Chondrocyte (in vitro differentiated cells): ENCODE measurements at regions not wholly inside any gene's neighbourhood (a gene's known extent, or its start where the extent isn't known, plus 50 kb on each side); places are given as distances from the start of the nearest gene placed in this dataset.

Source experiments
- DNase-seq: peaks from one replicate; pipeline ENCODE4 v3.0.0; 2021; ENCODE audit warnings: mixed read lengths, low spot score
- H3K27ac Mint-ChIP-seq: one replicate; pipeline ENCODE4 v1.8.0; 2021; ENCODE audit warnings: mild to moderate bottlenecking, moderate library complexity, mixed read lengths; ENCODE audit not compliant: unreplicated experiment
- H3K27me3 Mint-ChIP-seq: 2 replicates; pipeline ENCODE4 v1.8.0; 2021; ENCODE audit warnings: low read depth, mixed read lengths
- H3K36me3 Mint-ChIP-seq: 2 replicates; pipeline ENCODE4 v1.8.0; 2021; ENCODE audit warnings: low read depth, mixed read lengths
- H3K4me1 Mint-ChIP-seq: 2 replicates; pipeline ENCODE4 v1.8.0; 2021; ENCODE audit warnings: low read depth, mild to moderate bottlenecking, mixed read lengths
- H3K4me3 Mint-ChIP-seq: one replicate; pipeline ENCODE4 v1.8.0; 2021; ENCODE audit warnings: mild to moderate bottlenecking, moderate library complexity, mixed read lengths; ENCODE audit not compliant: unreplicated experiment
- H3K9me3 Mint-ChIP-seq: 2 replicates; pipeline ENCODE4 v1.8.0; 2021; ENCODE audit warnings: low read depth, mixed read lengths
- CTCF ChIP-seq: fragments of 200-600 bp; sonication (generic); IDR thresholded peaks from 2 replicates; pipeline ENCODE4 v1.5.0; 2021; ENCODE audit warnings: antibody characterized with exemption, mild to moderate bottlenecking, moderate library complexity

GRCh38 chr9:95751520-95751790 lies 124.0 kb upstream of the ERCC6L2 start:
- DNase-seq = no peak
- TF ChIP-seq CTCF = no peak
- H3K27ac Mint-ChIP-seq = no peak overlapping the region
- peaks cover 10% of the 10 kb centered on the region for H3K4me1 Mint-ChIP-seq
- H3K36me3 Mint-ChIP-seq = no peaks in the 10 kb centered on the region
- H3K9me3 Mint-ChIP-seq = no peaks in the 10 kb centered on the region
- H3K27me3 Mint-ChIP-seq = peaks cover 2% of the 10 kb centered on the region
- H3K4me3 Mint-ChIP-seq = no peak overlapping the region

GRCh38 chr9:95750725-95751519 lies 124.6 kb upstream of the ERCC6L2 start:
- DNase-seq = no peak
- Mint-ChIP-seq H3K27ac (no peak overlapping the region), H3K4me3 (no peak overlapping the region), H3K27me3 (peaks cover 2% of the 10 kb centered on the region), H3K36me3 (no peaks in the 10 kb centered on the region), H3K4me1 (peaks cover 6% of the 10 kb centered on the region), H3K9me3 (no peaks in the 10 kb centered on the region)
- TF ChIP-seq CTCF = no peak

GRCh38 chr9:95749493-95749892 lies 126.0 kb upstream of the ERCC6L2 start:
- Mint-ChIP-seq H3K27ac (no peak overlapping the region), H3K9me3 (no peaks in the 10 kb centered on the region), H3K4me1 (peaks cover 6% of the 10 kb centered on the region), H3K27me3 (peaks cover 2% of the 10 kb centered on the region), H3K36me3 (no peaks in the 10 kb centered on the region), H3K4me3 (no peak overlapping the region)
- no peak for DNase-seq
- no peak for TF ChIP-seq CTCF

GRCh38 chr9:95746408-95747180 lies 128.9 kb upstream of the ERCC6L2 start:
- no peaks in the 10 kb centered on the region for H3K4me1 Mint-ChIP-seq
- peaks cover 9% of the 10 kb centered on the region for H3K27me3 Mint-ChIP-seq
- H3K36me3 Mint-ChIP-seq = no peaks in the 10 kb centered on the region
- H3K27ac Mint-ChIP-seq = no peak overlapping the region
- no peak for DNase-seq
- no peak overlapping the region for H3K4me3 Mint-ChIP-seq
- no peak for TF ChIP-seq CTCF
- no peaks in the 10 kb centered on the region for H3K9me3 Mint-ChIP-seq

GRCh38 chr9:95742821-95743220 lies 132.7 kb upstream of the ERCC6L2 start:
- Mint-ChIP-seq H3K4me1 (no peaks in the 10 kb centered on the region), H3K36me3 (no peaks in the 10 kb centered on the region), H3K4me3 (no peak overlapping the region), H3K9me3 (no peaks in the 10 kb centered on the region), H3K27ac (no peak overlapping the region), H3K27me3 (peaks cover 6% of the 10 kb centered on the region)
- TF ChIP-seq CTCF = no peak
- DNase-seq = no peak
